ENCODE measurements at regions not wholly inside any gene's neighbourhood (a gene's known extent, or its start where the extent isn't known, plus 50 kb on each side); places are given as distances from the start of the nearest gene placed in this dataset.
A peak's percentile ranks its signal among the peaks of the same experiment; 100 is the strongest.

- Histone ChIP-seq H4K91ac (replicated peaks; ENCODE audit: insufficient read length, low read length) (no peak overlapping the region), H3K36me3 (ENCODE audit: control insufficient read depth in 2 of 4, insufficient read depth in 4 of 4, low read length in 3 of 4) (no peaks in the 10 kb centered on the region), H2BK20ac (ENCODE audit: low read length) (no peak overlapping the region), H4K20me1 (replicated peaks in 1 of 2; ENCODE audit: control insufficient read depth in 1 of 2, insufficient read depth in 2 of 2, low read length in 2 of 2) (no peaks in the 10 kb centered on the region), H4K8ac (ENCODE audit: extremely low read depth, insufficient read depth, low read length) (no peak overlapping the region), H3K23me2 (ENCODE audit: low read depth, low read length) (no peaks in the 10 kb centered on the region), H3K79me1 (ENCODE audit: low read depth, low read length) (no peaks in the 10 kb centered on the region), H3K18ac (ENCODE audit: extremely low read depth, low read length) (no peak overlapping the region), H2BK15ac (ENCODE audit: low read length) (no peak overlapping the region), H2AK5ac (ENCODE audit: low read depth, low read length) (no peak overlapping the region), H3K4me2 (ENCODE audit: insufficient read depth in 1 of 2, low read depth in 2 of 2, low read length in 2 of 2) (no peak overlapping the region), H3K27me3 (replicated peaks in 1 of 4; ENCODE audit: control insufficient read depth in 3 of 4, extremely low read depth in 1 of 4, insufficient read depth in 3 of 4, low read length in 3 of 4) (no peaks in the 10 kb centered on the region), H3K9me3 (ENCODE audit: insufficient read depth in 2 of 2, low read depth in 1 of 2, low read length in 1 of 2) (no peaks in the 10 kb centered on the region), H3K4me1 (replicated peaks in 1 of 4; ENCODE audit: control insufficient read depth in 3 of 4, insufficient read depth in 4 of 4, low read length in 3 of 4) (no peaks in the 10 kb centered on the region), H3K27ac (ENCODE audit: low read depth, low read length) (no peak overlapping the region), H3K4me3 (ENCODE audit: extremely low read depth in 1 of 4, insufficient read depth in 2 of 4, low read depth in 3 of 4, low read length in 4 of 4) (no peak overlapping the region), H4K5ac (ENCODE audit: insufficient read length, low read depth, low read length) (no peak overlapping the region), H3K14ac (ENCODE audit: insufficient read length) (no peak overlapping the region), H3K23ac (ENCODE audit: insufficient read length) (no peak overlapping the region), H2AFZ (ENCODE audit: low read length) (no peak overlapping the region), H3K79me2 (ENCODE audit: control insufficient read depth in 1 of 2, insufficient read depth in 2 of 2, low read length in 2 of 2) (no peaks in the 10 kb centered on the region), H2BK120ac (replicated peaks; ENCODE audit: low read depth, low read length) (no peak overlapping the region), H3K56ac (replicated peaks; ENCODE audit: insufficient read length, low read depth, low read length) (no peak overlapping the region), H3K9ac (replicated peaks in 1 of 4; ENCODE audit: extremely low read depth in 1 of 4, low read depth in 3 of 4, low read length in 3 of 4) (no peak overlapping the region), H2BK12ac (ENCODE audit: low read depth, low read length) (no peak overlapping the region), H2BK5ac (ENCODE audit: low read depth, low read length) (no peak overlapping the region), H3K4ac (replicated peaks; ENCODE audit: insufficient read length, low read depth, low read length) (no peak overlapping the region)
- 84% methylated on average over 2 of the region's 2 CpGs; no CpG with 5 or more reads in 1 of the 2 experiments for WGBS, 2 experiments (ENCODE audit: extremely low coverage in 1 of 2, insufficient coverage in 1 of 2, insufficient read length in 1 of 2, insufficient replicate concordance in 2 of 2, low coverage in 1 of 2, low lambda C conversion rate in 2 of 2, missing lambda C conversion rate in 1 of 2)
- CTCF ChIA-PET (ENCODE audit: partially characterized antibody) = interaction anchor here (1.0 to 1.3 kb wide), 2 partner anchors 9 to 13 kb away, joined by 3 read pairs; no protein-coding TSS in a partner anchor
- FAIRE-seq (no peak), DNase-seq (ENCODE audit: low read depth in 1 of 2, low spot score in 2 of 2) (no peak)
- POLR2A ChIA-PET (ENCODE audit: partially characterized antibody) = no interaction called here
- TF ChIP-seq TEAD4 (IDR thresholded peaks at IDR 0.05; ENCODE audit: low read depth, low read length) (no peak), SAP30 (IDR thresholded peaks at IDR 0.05; ENCODE audit: insufficient read depth, insufficient replicate concordance, low read length) (no peak), CTCF (IDR thresholded peaks at IDR 0.05; ENCODE audit: control extremely low read depth in 1 of 3, insufficient read depth in 1 of 3, low read depth in 1 of 3, low read length in 3 of 3) (peak in 1 of 3 experiments; percentile 2; a peak in 1 of 4 replicates)
These were observed 50.1 kb upstream of the GHITM start for GRCh38 chr10:84089162-84089561.
